SH-SY5Y (cell line): ENCODE measurements at regions not wholly inside any gene's neighbourhood (a gene's known extent, or its start where the extent isn't known, plus 50 kb on each side); places are given as distances from the start of the nearest gene placed in this dataset.

Experiments
- GATA2 ChIP-seq: IDR thresholded peaks from 2 replicates; pipeline ENCODE4 v1.6.1; 2011; ENCODE audit warnings: mild to moderate bottlenecking, low read depth, low read length
- GATA3 ChIP-seq: IDR thresholded peaks from 2 replicates; pipeline ENCODE4 v1.6.1; 2011; ENCODE audit warnings: low read depth, mild to moderate bottlenecking, low read length, moderate library complexity

- TF ChIP-seq GATA2 (no peak), GATA3 (no peak)
Observed at GRCh38 chr12:29035112-29035511, 114.0 kb upstream of the FAR2 start.
